Uterus (tissue), 3 donors: ENCODE measurements at regions not wholly inside any gene's neighbourhood (a gene's known extent, or its start where the extent isn't known, plus 50 kb on each side); places are given as distances from the start of the nearest gene placed in this dataset.

ENCODE experiments used
- DNase-seq, 2 donors: peaks; one replicate each; pipeline ENCODE4 v3.0.0-alpha.2; 2019 to 2020
- H3K27ac ChIP-seq, 2 donors: fragments of 200-600 bp; sonication (generic); 1 replicate in 1 of 2; 2 replicates in 1 of 2; pipeline ENCODE4 v1.5.1; 2016 to 2018
- H3K27me3 ChIP-seq, 2 donors: fragments of 200-600 bp; sonication (generic); one replicate each; pipeline ENCODE4 v1.5.1; 2018 to 2019; ENCODE audit warnings: control low read depth in 1 of 2
- H3K36me3 ChIP-seq, 2 donors: fragments of 200-600 bp; sonication (generic); one replicate each; pipeline ENCODE4 v1.5.1; 2019; ENCODE audit warnings: control low read depth in 1 of 2
- H3K4me1 ChIP-seq, 2 donors: fragments of 200-600 bp; sonication (generic); one replicate each; pipeline ENCODE4 v1.5.1; 2018 to 2019; ENCODE audit warnings: control low read depth in 1 of 2
- H3K4me3 ChIP-seq, 2 donors: fragments of 200-600 bp; sonication (generic); 1 replicate in 1 of 2; 2 replicates in 1 of 2; pipeline ENCODE4 v1.5.1; 2018 to 2019; ENCODE audit warnings: mild to moderate bottlenecking in 1 of 2
- H3K9me3 ChIP-seq, 2 donors: fragments of 200-600 bp; sonication (generic); one replicate each; pipeline ENCODE4 v1.5.1; 2019; ENCODE audit warnings: control low read depth in 1 of 2
- POLR2A ChIP-seq, 2 donors: fragments of 450-650 bp; IDR thresholded peaks; one replicate each; pipeline ENCODE4 v1.6.1; 2016; ENCODE audit warnings: antibody characterized with exemption in 2 of 2, mild to moderate bottlenecking in 1 of 2, moderate library complexity in 1 of 2
- intact Hi-C: fragments of 100-400 bp; cut with DNase I; formaldehyde crosslinking; loops from one replicate; pipeline ENCODE4 v1.15.1; 2023; ENCODE audit warnings: low total_unique reads
- TF ChIP-seq, protein P1 (sequence below), 4 experiments: fragments of 200-600 bp in 2 of 4; fragments of 450-650 bp in 2 of 4; sonication (generic) in 2 of 4; IDR thresholded peaks; one replicate each; pipeline ENCODE4 v1.5.1; 2016 to 2019; ENCODE audit warnings: antibody characterized with exemption in 4 of 4, mild to moderate bottlenecking in 2 of 4, moderate library complexity in 1 of 4
- donor health status: DM: yes; HTN: yes; CAD: no.

DNA sequence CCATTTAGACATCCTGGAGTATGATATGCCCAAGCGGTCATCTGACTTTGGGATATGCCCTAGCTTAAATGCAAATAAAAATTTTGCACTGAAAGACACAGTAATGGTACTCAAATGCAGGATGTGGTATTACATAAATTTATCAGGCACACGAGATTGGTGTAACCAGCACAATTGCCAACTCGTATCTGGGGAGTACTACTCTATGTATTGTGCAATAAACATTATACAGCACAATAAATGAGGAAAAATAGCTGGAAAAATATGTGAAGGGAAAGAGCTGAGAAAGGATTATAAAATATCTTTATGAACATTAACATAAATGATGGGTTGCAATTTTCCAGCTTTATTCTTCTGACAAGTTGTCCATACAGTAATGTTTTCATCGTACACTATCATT lies 505.5 kb upstream of the TENM3 start:
- Histone ChIP-seq H3K9me3 (no peaks in the 10 kb centered on the region), H3K36me3 (no peaks in the 10 kb centered on the region), H3K27me3 (no peaks in the 10 kb centered on the region), H3K4me1 (no peaks in the 10 kb centered on the region), H3K4me3 (no peak overlapping the region), H3K27ac (no peak overlapping the region)
- intact Hi-C loops, result no loop called here
- no peak for TF ChIP-seq POLR2A (IDR thresholded peaks at IDR 0.05)
- TF ChIP-seq, protein P1, sequence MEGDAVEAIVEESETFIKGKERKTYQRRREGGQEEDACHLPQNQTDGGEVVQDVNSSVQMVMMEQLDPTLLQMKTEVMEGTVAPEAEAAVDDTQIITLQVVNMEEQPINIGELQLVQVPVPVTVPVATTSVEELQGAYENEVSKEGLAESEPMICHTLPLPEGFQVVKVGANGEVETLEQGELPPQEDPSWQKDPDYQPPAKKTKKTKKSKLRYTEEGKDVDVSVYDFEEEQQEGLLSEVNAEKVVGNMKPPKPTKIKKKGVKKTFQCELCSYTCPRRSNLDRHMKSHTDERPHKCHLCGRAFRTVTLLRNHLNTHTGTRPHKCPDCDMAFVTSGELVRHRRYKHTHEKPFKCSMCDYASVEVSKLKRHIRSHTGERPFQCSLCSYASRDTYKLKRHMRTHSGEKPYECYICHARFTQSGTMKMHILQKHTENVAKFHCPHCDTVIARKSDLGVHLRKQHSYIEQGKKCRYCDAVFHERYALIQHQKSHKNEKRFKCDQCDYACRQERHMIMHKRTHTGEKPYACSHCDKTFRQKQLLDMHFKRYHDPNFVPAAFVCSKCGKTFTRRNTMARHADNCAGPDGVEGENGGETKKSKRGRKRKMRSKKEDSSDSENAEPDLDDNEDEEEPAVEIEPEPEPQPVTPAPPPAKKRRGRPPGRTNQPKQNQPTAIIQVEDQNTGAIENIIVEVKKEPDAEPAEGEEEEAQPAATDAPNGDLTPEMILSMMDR (IDR thresholded peaks at IDR 0.05), result no peak
- DNase-seq, result no peak

- no peak for DNase-seq
- TF ChIP-seq, protein P1 (IDR thresholded peaks at IDR 0.05), result no peak
- no peak for TF ChIP-seq POLR2A (IDR thresholded peaks at IDR 0.05)
- intact Hi-C loops, result no loop called here
Measured at GRCh38 chr4:181739031-181739430, 504.2 kb upstream of the TENM3 start.

GRCh38 chr4:181741513-181741912 lies 501.7 kb upstream of the TENM3 start:
- Histone ChIP-seq H3K36me3 (no peaks in the 10 kb centered on the region), H3K4me1 (no peaks in the 10 kb centered on the region), H3K27ac (no peak overlapping the region), H3K9me3 (no peaks in the 10 kb centered on the region), H3K4me3 (no peak overlapping the region), H3K27me3 (no peaks in the 10 kb centered on the region)
- intact Hi-C loops, result no loop called here
- TF ChIP-seq, protein P1 (IDR thresholded peaks at IDR 0.05), result no peak
- TF ChIP-seq POLR2A (IDR thresholded peaks at IDR 0.05), result no peak
- DNase-seq, result no peak

More at GRCh38 chr4:181739031-181739430, 504.2 kb upstream of the TENM3 start:
- Histone ChIP-seq H3K4me1 (no peaks in the 10 kb centered on the region), H3K27ac (no peak overlapping the region), H3K36me3 (no peaks in the 10 kb centered on the region), H3K4me3 (no peak overlapping the region), H3K27me3 (no peaks in the 10 kb centered on the region), H3K9me3 (no peaks in the 10 kb centered on the region)

GRCh38 chr4:181745933-181746625 lies 497.1 kb upstream of the TENM3 start:
- H3K27ac ChIP-seq, result no peak overlapping the region
- H3K36me3 ChIP-seq, result no peaks in the 10 kb centered on the region
- no peaks in the 10 kb centered on the region for H3K4me1 ChIP-seq
- H3K4me3 ChIP-seq, result no peak overlapping the region
- no peaks in the 10 kb centered on the region for H3K9me3 ChIP-seq
- TF ChIP-seq POLR2A (IDR thresholded peaks at IDR 0.05), result no peak
- TF ChIP-seq, protein P1 (IDR thresholded peaks at IDR 0.05), result no peak
- no peak for DNase-seq
- no peaks in the 10 kb centered on the region for H3K27me3 ChIP-seq
- intact Hi-C loops, result no loop called here

DNA sequence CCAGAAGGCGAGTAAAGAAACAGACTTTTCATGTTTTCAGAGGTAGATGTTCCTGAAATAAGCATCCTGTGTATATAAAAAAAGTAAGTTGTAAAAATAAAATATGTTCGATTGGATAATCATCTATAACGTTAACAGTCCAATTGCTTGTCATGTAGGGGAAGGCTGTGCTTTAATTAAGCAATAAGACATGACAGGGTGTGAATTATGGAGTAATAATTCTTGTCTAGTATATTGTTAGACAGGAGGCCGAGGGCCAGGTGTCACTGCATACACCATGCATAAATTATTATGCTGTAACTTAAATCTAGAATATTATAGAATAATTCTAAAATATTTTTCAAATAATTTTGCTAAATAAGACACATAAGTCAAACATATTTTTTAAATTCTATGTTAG lies 494.6 kb upstream of the TENM3 start:
- Histone ChIP-seq H3K27ac (no peak overlapping the region), H3K36me3 (no peaks in the 10 kb centered on the region), H3K4me3 (no peak overlapping the region), H3K9me3 (no peaks in the 10 kb centered on the region), H3K27me3 (no peaks in the 10 kb centered on the region), H3K4me1 (no peaks in the 10 kb centered on the region)
- TF ChIP-seq, protein P1 (IDR thresholded peaks at IDR 0.05), result no peak
- TF ChIP-seq POLR2A (IDR thresholded peaks at IDR 0.05), result no peak
- DNase-seq, result no peak
- intact Hi-C loops, result no loop called here
